ENCODE measurements at regions not wholly inside any gene's neighbourhood (a gene's known extent, or its start where the extent isn't known, plus 50 kb on each side); places are given as distances from the start of the nearest gene placed in this dataset.

GRCh38 chr21:34199121-34199910 lies 125.9 kb downstream of the MRPS6 start:
- TF ChIP-seq, protein P1, sequence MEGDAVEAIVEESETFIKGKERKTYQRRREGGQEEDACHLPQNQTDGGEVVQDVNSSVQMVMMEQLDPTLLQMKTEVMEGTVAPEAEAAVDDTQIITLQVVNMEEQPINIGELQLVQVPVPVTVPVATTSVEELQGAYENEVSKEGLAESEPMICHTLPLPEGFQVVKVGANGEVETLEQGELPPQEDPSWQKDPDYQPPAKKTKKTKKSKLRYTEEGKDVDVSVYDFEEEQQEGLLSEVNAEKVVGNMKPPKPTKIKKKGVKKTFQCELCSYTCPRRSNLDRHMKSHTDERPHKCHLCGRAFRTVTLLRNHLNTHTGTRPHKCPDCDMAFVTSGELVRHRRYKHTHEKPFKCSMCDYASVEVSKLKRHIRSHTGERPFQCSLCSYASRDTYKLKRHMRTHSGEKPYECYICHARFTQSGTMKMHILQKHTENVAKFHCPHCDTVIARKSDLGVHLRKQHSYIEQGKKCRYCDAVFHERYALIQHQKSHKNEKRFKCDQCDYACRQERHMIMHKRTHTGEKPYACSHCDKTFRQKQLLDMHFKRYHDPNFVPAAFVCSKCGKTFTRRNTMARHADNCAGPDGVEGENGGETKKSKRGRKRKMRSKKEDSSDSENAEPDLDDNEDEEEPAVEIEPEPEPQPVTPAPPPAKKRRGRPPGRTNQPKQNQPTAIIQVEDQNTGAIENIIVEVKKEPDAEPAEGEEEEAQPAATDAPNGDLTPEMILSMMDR (tag by site-specific recombination; IDR thresholded peaks at IDR 0.05): no peak
- TF ChIP-seq MYNN (tag by site-specific recombination; IDR thresholded peaks at IDR 0.05; ENCODE audit: borderline replicate concordance) (no peak), ZFHX2 (tag by site-specific recombination; conservative IDR thresholded peaks at IDR 0.05) (no peak), ZNF274 (IDR thresholded peaks at IDR 0.05; ENCODE audit: low read length) (no peak), ZNF274 (tag by site-specific recombination; IDR thresholded peaks at IDR 0.05; ENCODE audit: borderline replicate concordance) (no peak), ZNF239 (tag by site-specific recombination; IDR thresholded peaks at IDR 0.05) (no peak), ZNF707 (tag by site-specific recombination; IDR thresholded peaks at IDR 0.05) (no peak), SETDB1 (IDR thresholded peaks at IDR 0.05; ENCODE audit: insufficient read length, low read length) (no peak), ZNF10 (tag by site-specific recombination; IDR thresholded peaks at IDR 0.05) (no peak), YY1 (tag by site-specific recombination; IDR thresholded peaks at IDR 0.05) (no peak), ZNF747 (tag by site-specific recombination; IDR thresholded peaks at IDR 0.05) (no peak), EGR2 (tag by site-specific recombination; IDR thresholded peaks at IDR 0.05; ENCODE audit: low read depth) (no peak)
